Hepatocyte (in vitro differentiated cells): ENCODE measurements at regions not wholly inside any gene's neighbourhood (a gene's known extent, or its start where the extent isn't known, plus 50 kb on each side); places are given as distances from the start of the nearest gene placed in this dataset.

Experiments
- DNase-seq: peaks from one replicate; pipeline ENCODE4 v3.0.0-alpha.2; 2016; ENCODE audit warnings: low spot score
- H2AFZ ChIP-seq: fragments of 200-600 bp; sonication (generic); 2 replicates; pipeline ENCODE4 v1.6.0; 2016; ENCODE audit warnings: antibody characterized with exemption, mild to moderate bottlenecking
- H3K27ac ChIP-seq: fragments of 200-600 bp; sonication (generic); 2 replicates; pipeline ENCODE4 v1.5.1; 2016; ENCODE audit warnings: mild to moderate bottlenecking
- H3K27me3 ChIP-seq: fragments of 200-600 bp; sonication (generic); 2 replicates; pipeline ENCODE4 v1.6.1; 2016
- H3K36me3 ChIP-seq: fragments of 200-600 bp; sonication (generic); replicated peaks from 2 replicates; pipeline ENCODE4 v1.5.1; 2016; ENCODE audit warnings: low read depth; ENCODE audit not compliant: insufficient read depth
- H3K4me1 ChIP-seq: fragments of 200-600 bp; sonication (generic); 2 replicates; pipeline ENCODE4 v1.5.1; 2016; ENCODE audit warnings: mild to moderate bottlenecking, moderate library complexity; ENCODE audit not compliant: insufficient read depth
- H3K4me2 ChIP-seq: fragments of 200-600 bp; sonication (generic); 2 replicates; pipeline ENCODE4 v1.6.0; 2016
- H3K4me3 ChIP-seq: fragments of 200-600 bp; sonication (generic); 2 replicates; pipeline ENCODE4 v1.5.1; 2016; ENCODE audit warnings: mild to moderate bottlenecking
- H3K79me2 ChIP-seq: fragments of 200-600 bp; sonication (generic); 2 replicates; pipeline ENCODE4 v1.6.0; 2017; ENCODE audit warnings: mild to moderate bottlenecking
- H3K9me2 ChIP-seq: fragments of 200-600 bp; sonication (generic); replicated peaks from 2 replicates; pipeline ENCODE4 v1.6.0; 2017; ENCODE audit warnings: mild to moderate bottlenecking; ENCODE audit not compliant: insufficient read depth
- H3K9me3 ChIP-seq: fragments of 200-600 bp; sonication (generic); 2 replicates; pipeline ENCODE4 v1.5.1; 2016; ENCODE audit warnings: low read depth, mild to moderate bottlenecking
- H4K20me1 ChIP-seq: fragments of 200-600 bp; sonication (generic); 2 replicates; pipeline ENCODE4 v1.6.0; 2016; ENCODE audit warnings: mild to moderate bottlenecking; ENCODE audit not compliant: insufficient read depth, poor library complexity, severe bottlenecking
- EZH2 ChIP-seq: fragments of 200-600 bp; sonication (generic); IDR thresholded peaks from 2 replicates; pipeline ENCODE4 v1.6.1; 2016; ENCODE audit warnings: antibody characterized with exemption, mild to moderate bottlenecking, borderline replicate concordance
- EZH2phosphoT487 ChIP-seq: fragments of 200-600 bp; sonication (generic); IDR thresholded peaks from one replicate; pipeline ENCODE4 v1.6.1; 2018; ENCODE audit warnings: antibody characterized with exemption, mild to moderate bottlenecking, low read depth, moderate library complexity; ENCODE audit not compliant: unreplicated experiment, severe bottlenecking
- WGBS: methylation state at CpG from one replicate; pipeline ENCODE4 v1.1.6; 2016; ENCODE audit warnings: low lambda C conversion rate; ENCODE audit errors: missing lambda C conversion rate; 5-methylcytosine and 5-hydroxymethylcytosine counted together
- TF ChIP-seq, protein P1 (sequence below): fragments of 200-600 bp; sonication (generic); IDR thresholded peaks from 2 replicates; pipeline ENCODE4 v1.5.1; 2016; ENCODE audit warnings: antibody characterized with exemption, mild to moderate bottlenecking; ENCODE audit not compliant: poor library complexity

DNA sequence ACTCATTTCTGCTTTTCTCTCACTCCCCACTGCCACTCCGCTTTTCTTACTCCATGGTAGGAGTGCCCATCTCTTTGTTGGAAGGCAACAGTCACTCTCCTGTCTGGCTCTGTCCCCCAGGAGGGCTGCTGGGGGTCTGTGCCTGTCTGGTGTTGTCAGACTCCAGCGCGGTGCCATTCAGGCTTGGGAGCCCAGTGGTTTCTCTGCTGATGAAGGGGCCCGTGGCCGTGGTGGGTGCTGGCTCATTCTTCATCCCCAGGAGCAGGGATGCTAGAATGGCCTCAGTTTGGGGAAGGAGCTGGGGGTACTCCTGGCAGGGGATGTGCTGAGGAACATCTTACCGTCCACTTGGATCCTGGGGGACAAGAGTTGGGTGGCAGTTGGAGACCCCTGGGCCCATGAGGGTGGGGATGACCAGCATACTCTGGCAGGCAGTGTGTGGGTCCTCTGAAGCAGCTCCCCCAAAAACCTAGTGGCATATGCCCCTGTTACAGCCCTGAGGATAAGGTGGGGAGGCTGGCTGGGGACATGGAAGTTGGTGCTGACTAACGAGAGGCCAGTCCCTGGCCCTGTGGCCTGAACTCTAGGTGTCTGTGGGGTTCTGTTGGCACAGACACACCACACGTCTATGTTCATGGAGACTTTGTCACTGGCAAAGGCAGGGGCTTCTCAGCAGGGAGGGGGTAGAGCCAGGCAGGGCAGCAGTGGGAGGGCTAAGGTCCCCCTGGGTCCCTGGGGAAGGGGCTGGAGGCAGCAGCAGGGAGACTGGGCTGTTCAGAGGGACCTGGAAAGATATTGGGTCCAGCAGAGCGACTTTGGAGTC lies 102.8 kb upstream of the RET start:
- Histone ChIP-seq H3K36me3 (no peaks in the 10 kb centered on the region), H4K20me1 (no peaks in the 10 kb centered on the region), H3K27ac (no peak overlapping the region), H3K9me2 (no peaks in the 10 kb centered on the region), H2AFZ (no peak overlapping the region), H3K4me3 (no peak overlapping the region), H3K9me3 (no peaks in the 10 kb centered on the region), H3K4me2 (no peak overlapping the region), H3K79me2 (no peaks in the 10 kb centered on the region), H3K27me3 (no peaks in the 10 kb centered on the region), H3K4me1 (no peaks in the 10 kb centered on the region)
- DNase-seq: no peak
- 90% methylated on average over 9 of the region's 9 CpGs for WGBS
- TF ChIP-seq EZH2 (no peak), EZH2phosphoT487 (no peak)
- TF ChIP-seq, protein P1, sequence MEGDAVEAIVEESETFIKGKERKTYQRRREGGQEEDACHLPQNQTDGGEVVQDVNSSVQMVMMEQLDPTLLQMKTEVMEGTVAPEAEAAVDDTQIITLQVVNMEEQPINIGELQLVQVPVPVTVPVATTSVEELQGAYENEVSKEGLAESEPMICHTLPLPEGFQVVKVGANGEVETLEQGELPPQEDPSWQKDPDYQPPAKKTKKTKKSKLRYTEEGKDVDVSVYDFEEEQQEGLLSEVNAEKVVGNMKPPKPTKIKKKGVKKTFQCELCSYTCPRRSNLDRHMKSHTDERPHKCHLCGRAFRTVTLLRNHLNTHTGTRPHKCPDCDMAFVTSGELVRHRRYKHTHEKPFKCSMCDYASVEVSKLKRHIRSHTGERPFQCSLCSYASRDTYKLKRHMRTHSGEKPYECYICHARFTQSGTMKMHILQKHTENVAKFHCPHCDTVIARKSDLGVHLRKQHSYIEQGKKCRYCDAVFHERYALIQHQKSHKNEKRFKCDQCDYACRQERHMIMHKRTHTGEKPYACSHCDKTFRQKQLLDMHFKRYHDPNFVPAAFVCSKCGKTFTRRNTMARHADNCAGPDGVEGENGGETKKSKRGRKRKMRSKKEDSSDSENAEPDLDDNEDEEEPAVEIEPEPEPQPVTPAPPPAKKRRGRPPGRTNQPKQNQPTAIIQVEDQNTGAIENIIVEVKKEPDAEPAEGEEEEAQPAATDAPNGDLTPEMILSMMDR: no peak

DNA sequence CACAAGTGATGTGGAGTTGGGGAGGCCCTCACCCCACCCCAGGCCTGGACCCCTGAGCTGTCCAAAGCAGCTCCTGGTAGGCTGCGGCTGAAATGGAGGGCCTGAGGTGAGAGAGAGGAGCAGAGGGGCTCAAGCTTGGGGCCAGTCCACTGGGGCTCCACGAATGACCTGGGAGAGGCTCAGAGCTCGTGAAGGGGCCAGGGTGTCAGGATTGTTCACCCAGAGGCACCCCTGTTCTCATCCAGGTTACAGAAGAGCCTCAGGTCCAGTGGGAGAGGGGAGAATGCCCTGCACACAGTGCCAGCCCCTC lies 102.2 kb upstream of the RET start:
- Histone ChIP-seq H3K79me2 (no peaks in the 10 kb centered on the region), H4K20me1 (no peaks in the 10 kb centered on the region), H3K36me3 (no peaks in the 10 kb centered on the region), H3K27me3 (no peaks in the 10 kb centered on the region), H3K9me3 (no peaks in the 10 kb centered on the region), H3K4me3 (no peak overlapping the region), H3K4me2 (no peak overlapping the region), H2AFZ (no peak overlapping the region), H3K4me1 (no peaks in the 10 kb centered on the region), H3K27ac (no peak overlapping the region), H3K9me2 (no peaks in the 10 kb centered on the region)
- DNase-seq: no peak
- TF ChIP-seq EZH2phosphoT487 (no peak), EZH2 (no peak)
- TF ChIP-seq, protein P1: no peak
- WGBS: 88% methylated on average over 3 of the region's 3 CpGs

DNA sequence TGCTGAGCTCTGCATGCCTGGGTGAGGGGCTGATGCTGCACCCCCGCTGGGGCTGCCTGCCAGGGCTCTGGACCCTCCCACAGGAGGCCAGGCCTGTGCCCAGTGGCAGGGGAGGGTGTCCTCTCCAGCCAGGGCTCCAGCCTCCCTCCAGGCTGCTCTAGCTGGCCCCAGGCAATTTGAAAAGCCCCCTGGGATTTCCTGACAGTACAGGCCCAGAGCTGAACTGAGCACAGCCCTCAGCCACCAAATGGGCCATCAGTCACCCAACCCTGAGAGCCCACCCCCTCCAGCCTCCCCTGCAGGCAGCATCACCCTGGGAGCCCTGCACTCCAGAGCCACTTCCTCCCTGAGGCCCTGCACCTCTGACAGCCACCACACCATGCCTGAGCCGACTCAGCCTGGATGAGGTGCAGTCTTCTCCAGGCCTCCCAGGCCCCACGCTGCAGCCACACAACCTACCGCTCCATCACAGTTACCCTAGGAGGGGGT lies 101.8 kb upstream of the RET start:
- H3K27me3 ChIP-seq: no peaks in the 10 kb centered on the region
- H3K9me3 ChIP-seq: no peaks in the 10 kb centered on the region
- H3K9me2 ChIP-seq: no peaks in the 10 kb centered on the region
- H3K4me2 ChIP-seq: no peak overlapping the region
- no peak overlapping the region for H3K27ac ChIP-seq
- TF ChIP-seq, protein P1: no peak
- TF ChIP-seq EZH2 (no peak), EZH2phosphoT487 (no peak)
- DNase-seq: no peak
- H2AFZ ChIP-seq: no peak overlapping the region
- no peaks in the 10 kb centered on the region for H3K79me2 ChIP-seq
- WGBS: 77% methylated on average over 4 of the region's 4 CpGs
- no peak overlapping the region for H3K4me3 ChIP-seq
- no peaks in the 10 kb centered on the region for H3K36me3 ChIP-seq
- H3K4me1 ChIP-seq: no peaks in the 10 kb centered on the region
- no peaks in the 10 kb centered on the region for H4K20me1 ChIP-seq
